ENCODE measurements at regions not wholly inside any gene's neighbourhood (a gene's known extent, or its start where the extent isn't known, plus 50 kb on each side); places are given as distances from the start of the nearest gene placed in this dataset.

- TF ChIP-seq, protein P1, sequence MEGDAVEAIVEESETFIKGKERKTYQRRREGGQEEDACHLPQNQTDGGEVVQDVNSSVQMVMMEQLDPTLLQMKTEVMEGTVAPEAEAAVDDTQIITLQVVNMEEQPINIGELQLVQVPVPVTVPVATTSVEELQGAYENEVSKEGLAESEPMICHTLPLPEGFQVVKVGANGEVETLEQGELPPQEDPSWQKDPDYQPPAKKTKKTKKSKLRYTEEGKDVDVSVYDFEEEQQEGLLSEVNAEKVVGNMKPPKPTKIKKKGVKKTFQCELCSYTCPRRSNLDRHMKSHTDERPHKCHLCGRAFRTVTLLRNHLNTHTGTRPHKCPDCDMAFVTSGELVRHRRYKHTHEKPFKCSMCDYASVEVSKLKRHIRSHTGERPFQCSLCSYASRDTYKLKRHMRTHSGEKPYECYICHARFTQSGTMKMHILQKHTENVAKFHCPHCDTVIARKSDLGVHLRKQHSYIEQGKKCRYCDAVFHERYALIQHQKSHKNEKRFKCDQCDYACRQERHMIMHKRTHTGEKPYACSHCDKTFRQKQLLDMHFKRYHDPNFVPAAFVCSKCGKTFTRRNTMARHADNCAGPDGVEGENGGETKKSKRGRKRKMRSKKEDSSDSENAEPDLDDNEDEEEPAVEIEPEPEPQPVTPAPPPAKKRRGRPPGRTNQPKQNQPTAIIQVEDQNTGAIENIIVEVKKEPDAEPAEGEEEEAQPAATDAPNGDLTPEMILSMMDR (conservative IDR thresholded peaks at IDR 0.05; ENCODE audit: low read depth, low read length): no peak
- TF ChIP-seq EZH2phosphoT487 (IDR thresholded peaks at IDR 0.05; ENCODE audit: borderline replicate concordance, low read length) (no peak), EZH2 (IDR thresholded peaks at IDR 0.05; ENCODE audit: low read length, unreplicated experiment) (no peak)
Measured at GRCh38 chr9:108283696-108284095, 572.1 kb downstream of the ACTL7B start.
